ENCODE measurements at regions not wholly inside any gene's neighbourhood (a gene's known extent, or its start where the extent isn't known, plus 50 kb on each side); places are given as distances from the start of the nearest gene placed in this dataset.
A peak's percentile ranks its signal among the peaks of the same experiment; 100 is the strongest.

DNA sequence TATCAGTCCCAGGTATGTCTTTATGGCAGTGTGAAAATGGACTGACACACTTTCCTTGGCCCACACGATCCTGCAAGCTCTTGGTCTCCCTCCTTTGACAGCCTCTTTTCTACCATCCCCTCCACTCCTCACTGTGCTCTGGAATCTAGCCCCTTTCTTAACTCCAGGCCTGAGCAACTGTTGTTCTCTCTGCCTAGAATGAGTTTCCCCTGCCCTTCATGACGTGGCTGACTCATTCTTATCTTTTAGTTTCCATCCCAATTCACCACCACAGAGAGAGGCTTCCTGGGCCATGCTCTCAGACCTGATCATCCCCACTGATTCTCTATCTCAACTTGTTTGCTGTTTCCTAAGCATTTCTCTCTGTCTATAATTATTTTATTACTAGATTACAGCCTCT is 157.4 kb upstream of the HMGA2 start (continued):
- TF ChIP-seq THAP12 (CRISPR knock-in tag; IDR thresholded peaks at IDR 0.05) (no peak), BCL6 (CRISPR knock-in tag; IDR thresholded peaks at IDR 0.05) (no peak), ZNF785 (CRISPR knock-in tag; IDR thresholded peaks at IDR 0.05) (no peak), HNRNPUL1 (IDR thresholded peaks at IDR 0.05; ENCODE audit: low read length) (no peak), MTA2 (IDR thresholded peaks at IDR 0.05; ENCODE audit: low read depth) (no peak), TGIF2 (CRISPR knock-in tag; IDR thresholded peaks at IDR 0.05) (no peak), SMARCB1 (IDR thresholded peaks at IDR 0.05; ENCODE audit: insufficient read length, low read depth) (no peak), PYGO2 (tag; IDR thresholded peaks at IDR 0.05) (no peak), ZBTB7A (IDR thresholded peaks at IDR 0.05; ENCODE audit: borderline replicate concordance, control insufficient read depth, low read depth, low read length) (no peak), GATAD2B (IDR thresholded peaks at IDR 0.05; ENCODE audit: borderline replicate concordance) (no peak), BRD9 (IDR thresholded peaks at IDR 0.05; ENCODE audit: low read depth, partially characterized antibody) (no peak), MEIS2 (IDR thresholded peaks at IDR 0.05; ENCODE audit: partially characterized antibody) (no peak), ZNF354B (CRISPR knock-in tag; IDR thresholded peaks at IDR 0.05) (no peak), NFYB (IDR thresholded peaks at IDR 0.05; ENCODE audit: extremely low read depth, insufficient read length) (no peak)
- TF ChIP-seq, protein P1, sequence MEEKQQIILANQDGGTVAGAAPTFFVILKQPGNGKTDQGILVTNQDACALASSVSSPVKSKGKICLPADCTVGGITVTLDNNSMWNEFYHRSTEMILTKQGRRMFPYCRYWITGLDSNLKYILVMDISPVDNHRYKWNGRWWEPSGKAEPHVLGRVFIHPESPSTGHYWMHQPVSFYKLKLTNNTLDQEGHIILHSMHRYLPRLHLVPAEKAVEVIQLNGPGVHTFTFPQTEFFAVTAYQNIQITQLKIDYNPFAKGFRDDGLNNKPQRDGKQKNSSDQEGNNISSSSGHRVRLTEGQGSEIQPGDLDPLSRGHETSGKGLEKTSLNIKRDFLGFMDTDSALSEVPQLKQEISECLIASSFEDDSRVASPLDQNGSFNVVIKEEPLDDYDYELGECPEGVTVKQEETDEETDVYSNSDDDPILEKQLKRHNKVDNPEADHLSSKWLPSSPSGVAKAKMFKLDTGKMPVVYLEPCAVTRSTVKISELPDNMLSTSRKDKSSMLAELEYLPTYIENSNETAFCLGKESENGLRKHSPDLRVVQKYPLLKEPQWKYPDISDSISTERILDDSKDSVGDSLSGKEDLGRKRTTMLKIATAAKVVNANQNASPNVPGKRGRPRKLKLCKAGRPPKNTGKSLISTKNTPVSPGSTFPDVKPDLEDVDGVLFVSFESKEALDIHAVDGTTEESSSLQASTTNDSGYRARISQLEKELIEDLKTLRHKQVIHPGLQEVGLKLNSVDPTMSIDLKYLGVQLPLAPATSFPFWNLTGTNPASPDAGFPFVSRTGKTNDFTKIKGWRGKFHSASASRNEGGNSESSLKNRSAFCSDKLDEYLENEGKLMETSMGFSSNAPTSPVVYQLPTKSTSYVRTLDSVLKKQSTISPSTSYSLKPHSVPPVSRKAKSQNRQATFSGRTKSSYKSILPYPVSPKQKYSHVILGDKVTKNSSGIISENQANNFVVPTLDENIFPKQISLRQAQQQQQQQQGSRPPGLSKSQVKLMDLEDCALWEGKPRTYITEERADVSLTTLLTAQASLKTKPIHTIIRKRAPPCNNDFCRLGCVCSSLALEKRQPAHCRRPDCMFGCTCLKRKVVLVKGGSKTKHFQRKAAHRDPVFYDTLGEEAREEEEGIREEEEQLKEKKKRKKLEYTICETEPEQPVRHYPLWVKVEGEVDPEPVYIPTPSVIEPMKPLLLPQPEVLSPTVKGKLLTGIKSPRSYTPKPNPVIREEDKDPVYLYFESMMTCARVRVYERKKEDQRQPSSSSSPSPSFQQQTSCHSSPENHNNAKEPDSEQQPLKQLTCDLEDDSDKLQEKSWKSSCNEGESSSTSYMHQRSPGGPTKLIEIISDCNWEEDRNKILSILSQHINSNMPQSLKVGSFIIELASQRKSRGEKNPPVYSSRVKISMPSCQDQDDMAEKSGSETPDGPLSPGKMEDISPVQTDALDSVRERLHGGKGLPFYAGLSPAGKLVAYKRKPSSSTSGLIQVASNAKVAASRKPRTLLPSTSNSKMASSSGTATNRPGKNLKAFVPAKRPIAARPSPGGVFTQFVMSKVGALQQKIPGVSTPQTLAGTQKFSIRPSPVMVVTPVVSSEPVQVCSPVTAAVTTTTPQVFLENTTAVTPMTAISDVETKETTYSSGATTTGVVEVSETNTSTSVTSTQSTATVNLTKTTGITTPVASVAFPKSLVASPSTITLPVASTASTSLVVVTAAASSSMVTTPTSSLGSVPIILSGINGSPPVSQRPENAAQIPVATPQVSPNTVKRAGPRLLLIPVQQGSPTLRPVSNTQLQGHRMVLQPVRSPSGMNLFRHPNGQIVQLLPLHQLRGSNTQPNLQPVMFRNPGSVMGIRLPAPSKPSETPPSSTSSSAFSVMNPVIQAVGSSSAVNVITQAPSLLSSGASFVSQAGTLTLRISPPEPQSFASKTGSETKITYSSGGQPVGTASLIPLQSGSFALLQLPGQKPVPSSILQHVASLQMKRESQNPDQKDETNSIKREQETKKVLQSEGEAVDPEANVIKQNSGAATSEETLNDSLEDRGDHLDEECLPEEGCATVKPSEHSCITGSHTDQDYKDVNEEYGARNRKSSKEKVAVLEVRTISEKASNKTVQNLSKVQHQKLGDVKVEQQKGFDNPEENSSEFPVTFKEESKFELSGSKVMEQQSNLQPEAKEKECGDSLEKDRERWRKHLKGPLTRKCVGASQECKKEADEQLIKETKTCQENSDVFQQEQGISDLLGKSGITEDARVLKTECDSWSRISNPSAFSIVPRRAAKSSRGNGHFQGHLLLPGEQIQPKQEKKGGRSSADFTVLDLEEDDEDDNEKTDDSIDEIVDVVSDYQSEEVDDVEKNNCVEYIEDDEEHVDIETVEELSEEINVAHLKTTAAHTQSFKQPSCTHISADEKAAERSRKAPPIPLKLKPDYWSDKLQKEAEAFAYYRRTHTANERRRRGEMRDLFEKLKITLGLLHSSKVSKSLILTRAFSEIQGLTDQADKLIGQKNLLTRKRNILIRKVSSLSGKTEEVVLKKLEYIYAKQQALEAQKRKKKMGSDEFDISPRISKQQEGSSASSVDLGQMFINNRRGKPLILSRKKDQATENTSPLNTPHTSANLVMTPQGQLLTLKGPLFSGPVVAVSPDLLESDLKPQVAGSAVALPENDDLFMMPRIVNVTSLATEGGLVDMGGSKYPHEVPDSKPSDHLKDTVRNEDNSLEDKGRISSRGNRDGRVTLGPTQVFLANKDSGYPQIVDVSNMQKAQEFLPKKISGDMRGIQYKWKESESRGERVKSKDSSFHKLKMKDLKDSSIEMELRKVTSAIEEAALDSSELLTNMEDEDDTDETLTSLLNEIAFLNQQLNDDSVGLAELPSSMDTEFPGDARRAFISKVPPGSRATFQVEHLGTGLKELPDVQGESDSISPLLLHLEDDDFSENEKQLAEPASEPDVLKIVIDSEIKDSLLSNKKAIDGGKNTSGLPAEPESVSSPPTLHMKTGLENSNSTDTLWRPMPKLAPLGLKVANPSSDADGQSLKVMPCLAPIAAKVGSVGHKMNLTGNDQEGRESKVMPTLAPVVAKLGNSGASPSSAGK (IDR thresholded peaks at IDR 0.05), result peak; percentile 34; the same call in 1 of the 2 replicates
